LHCN-M2 (cell line): ENCODE measurements at regions not wholly inside any gene's neighbourhood (a gene's known extent, or its start where the extent isn't known, plus 50 kb on each side); places are given as distances from the start of the nearest gene placed in this dataset.

ENCODE experiments used
- DNase-seq: peaks from one replicate; pipeline ENCODE4 v3.0.0-alpha.2; 2012; ENCODE audit warnings: low read depth

DNA sequence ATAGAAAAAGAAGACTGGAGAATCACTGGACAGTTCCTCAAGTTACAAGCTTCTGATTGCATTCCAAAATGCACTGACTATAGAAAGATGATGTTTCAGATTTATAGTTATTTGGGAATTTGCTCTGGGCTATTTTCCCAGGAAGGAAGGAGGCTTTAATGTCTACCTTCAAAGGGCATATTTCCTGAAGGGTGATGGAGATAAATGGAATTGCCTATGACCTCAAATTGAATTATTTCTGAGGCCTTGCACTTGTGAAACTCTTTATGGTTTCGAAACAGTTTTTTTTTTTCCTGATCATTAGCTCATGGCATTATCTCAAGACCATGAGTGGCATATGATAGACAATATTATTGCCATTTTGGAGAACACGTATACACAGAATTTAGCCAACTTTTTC, 333.9 kb downstream of the METTL15 start:
- DNase-seq: no peak

DNA sequence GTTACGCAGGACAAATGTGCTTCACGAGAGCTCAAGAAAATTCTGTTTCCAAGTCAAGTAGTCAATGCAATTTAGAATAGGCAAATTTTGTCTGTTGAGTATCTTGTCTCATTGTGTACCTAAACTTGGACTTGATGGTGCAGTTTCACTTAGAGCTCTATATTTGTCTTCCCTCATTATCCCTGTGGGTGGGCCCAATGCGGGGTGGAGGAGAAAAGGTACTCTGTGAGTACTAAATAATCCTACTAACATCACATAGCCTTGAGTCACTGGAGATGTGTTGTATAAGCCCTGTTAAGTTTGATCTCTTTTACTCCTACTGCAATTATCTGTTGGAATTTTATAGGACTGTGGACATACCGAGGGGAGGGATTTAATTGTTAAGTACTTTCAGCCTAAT, 331.2 kb downstream of the METTL15 start:
- DNase-seq: no peak

DNA sequence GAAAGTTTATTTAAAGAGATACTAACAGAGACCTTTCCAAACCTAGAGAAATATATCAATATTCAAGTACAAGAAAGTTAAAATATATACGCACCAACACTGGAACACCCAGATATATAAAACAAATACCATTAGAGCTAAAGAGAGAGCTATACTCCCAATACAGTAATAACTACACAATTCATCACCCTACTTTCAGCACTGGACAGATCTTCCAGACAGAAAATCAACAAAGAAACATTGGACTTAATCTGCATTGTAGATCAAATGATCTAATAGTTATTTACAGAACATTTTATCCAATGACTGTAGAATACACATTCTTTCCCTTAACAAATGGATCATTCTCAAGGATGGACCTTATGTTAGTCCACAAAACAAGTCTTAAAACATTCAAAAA, 311.9 kb downstream of the METTL15 start:
- no peak for DNase-seq

GRCh38 chr11:28417601-28418323, 309.6 kb downstream of the METTL15 start:
- peak; percentile 28 for DNase-seq

DNA sequence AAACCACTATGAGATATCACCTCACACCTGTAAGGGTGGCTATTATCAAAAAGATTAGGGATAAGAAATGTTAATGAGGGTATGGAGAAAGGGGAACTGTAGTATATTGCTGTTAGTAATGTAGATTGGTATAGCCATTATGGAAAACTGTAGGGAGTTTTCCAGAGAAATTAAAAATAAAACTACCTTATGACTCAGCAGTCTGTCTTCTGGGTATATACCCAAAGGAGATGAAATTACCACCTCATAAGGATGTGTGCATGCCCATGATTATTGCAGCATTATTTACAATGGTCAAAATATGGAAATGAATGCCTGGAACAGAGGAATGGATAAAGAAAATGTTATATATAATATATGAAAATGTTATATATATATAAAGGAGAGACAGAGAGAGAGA, 303.8 kb downstream of the METTL15 start:
- DNase-seq: no peak

GRCh38 chr11:28401446-28401845, 293.3 kb downstream of the METTL15 start:
- no peak for DNase-seq

DNA sequence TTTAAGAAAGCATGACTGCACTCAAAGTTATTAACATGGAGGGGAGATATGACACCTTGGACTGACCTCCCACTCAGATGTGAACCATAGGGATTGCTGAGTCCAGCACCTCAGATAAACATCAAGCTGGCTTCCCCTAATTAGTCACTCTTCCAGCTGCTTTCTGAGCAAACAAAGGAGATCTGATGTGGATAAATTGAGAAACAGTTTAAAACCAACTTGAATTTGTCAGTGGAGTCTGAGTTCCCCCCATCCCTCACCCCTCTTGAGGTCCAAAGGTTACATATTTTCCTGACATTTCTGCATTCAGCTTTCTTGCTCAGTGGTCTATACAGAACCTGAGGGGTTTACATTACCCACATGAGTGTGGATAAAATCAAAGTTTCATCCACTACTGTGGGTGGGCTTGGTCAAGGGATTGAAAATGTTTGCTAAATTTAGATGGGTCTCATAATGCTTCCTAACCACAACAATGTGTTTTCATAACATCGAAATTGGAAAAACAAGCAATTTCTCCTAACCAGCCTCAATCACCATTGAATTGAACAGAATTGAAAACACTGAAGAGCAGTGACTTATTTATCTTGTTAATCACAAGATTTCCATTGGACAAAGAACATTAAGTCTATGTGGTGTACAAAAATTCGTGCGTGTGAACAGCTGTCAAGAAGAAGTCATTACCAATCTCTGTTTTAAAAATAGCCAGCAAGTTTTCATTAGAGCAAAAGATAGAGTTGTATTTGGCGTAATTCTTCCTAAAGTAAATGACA, 292.3 kb downstream of the METTL15 start:
- peak; percentile 88 for DNase-seq

DNA sequence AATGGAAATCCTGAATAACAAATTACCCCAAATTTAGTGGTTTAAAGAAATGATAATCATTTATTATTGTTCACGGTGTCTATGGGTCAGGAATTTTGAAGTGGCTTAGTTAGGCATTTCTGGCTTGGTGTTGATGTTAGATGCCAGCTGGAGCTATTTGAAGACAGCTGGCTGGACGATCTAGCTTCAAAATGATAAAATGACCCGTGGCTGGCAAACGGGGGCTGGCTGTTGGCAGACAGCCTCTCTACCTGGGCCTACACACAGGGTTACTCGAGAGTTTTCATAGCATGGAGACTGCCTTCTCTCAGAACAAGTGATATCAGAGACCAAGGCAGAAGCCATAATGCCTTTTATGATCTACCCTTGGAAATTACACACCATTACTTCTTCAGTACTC, 285.2 kb downstream of the METTL15 start:
- DNase-seq: no peak

DNA sequence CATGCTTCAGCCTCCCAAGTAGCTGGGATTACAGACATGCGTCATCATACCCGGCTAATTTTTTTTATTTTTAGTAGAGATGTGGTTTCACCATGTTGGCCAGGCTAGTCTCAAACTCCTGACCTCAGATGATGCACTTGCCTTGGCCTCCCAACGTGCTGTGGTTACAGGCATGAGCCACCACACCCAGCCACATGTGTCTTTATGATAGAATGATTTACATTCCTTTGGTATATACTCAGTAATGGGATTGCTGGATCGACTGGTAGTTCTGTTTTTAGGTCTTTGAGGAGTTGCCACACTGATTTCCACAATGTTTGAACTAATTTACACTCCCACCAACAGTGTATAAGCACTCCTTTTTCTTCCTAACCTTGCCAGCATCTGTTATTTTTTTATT, 276.2 kb downstream of the METTL15 start:
- peak; percentile 94 for DNase-seq

DNA sequence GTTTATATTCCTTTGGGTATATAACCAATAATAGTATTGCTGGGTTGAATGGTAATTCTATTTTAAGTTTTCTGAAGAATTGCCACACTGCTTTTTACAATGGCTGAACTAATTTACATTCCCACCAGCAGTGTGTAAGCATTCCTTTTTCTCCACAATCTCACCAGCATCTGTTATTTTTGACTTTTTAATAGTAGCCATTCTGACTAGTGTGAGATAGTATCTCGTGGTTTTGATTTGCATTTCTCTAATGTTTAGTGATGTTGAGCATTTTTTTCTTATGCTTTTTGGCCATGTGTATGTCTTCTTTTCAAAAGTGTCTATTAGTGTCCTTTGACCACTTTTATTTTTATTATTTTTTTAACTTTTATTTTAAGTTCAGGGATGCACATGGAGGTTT, 275.3 kb downstream of the METTL15 start:
- no peak for DNase-seq
